OCI-LY7 (cell line): ENCODE measurements at regions not wholly inside any gene's neighbourhood (a gene's known extent, or its start where the extent isn't known, plus 50 kb on each side); places are given as distances from the start of the nearest gene placed in this dataset.

ENCODE experiments used
- EZH2phosphoT487 ChIP-seq: fragments of 200-600 bp; sonication (generic); IDR thresholded peaks from 2 replicates; pipeline ENCODE4 v1.6.1; 2018; ENCODE audit warnings: low read depth, borderline replicate concordance, mild to moderate bottlenecking, mixed run types, antibody characterized with exemption, low read length, moderate library complexity, mixed read lengths
- TF ChIP-seq, protein P1 (sequence below): fragments of 200-600 bp; sonication (generic); conservative IDR thresholded peaks from 2 replicates; pipeline ENCODE4 v1.5.1; 2014; ENCODE audit warnings: mild to moderate bottlenecking, antibody characterized with exemption, low read length, moderate library complexity, mixed read lengths

DNA sequence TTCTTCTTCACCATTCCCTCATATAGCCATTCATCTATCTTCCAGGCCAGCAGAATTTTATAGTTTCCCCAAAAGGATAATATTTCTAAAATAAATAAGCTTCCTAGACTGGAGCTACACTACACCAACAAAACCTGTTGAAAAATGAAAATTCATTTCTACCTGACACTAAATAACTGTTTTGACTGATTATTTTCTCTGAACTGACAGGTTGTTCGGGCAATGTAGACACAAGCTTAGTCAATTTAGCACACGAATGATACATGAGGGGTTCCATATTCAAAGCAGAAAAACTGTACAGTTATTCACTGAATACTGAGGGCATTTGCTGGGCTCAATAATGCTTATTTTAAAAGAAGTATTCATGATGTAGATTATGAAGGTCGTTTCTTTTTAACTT lies 589.7 kb downstream of the LIG4 start:
- TF ChIP-seq, protein P1, sequence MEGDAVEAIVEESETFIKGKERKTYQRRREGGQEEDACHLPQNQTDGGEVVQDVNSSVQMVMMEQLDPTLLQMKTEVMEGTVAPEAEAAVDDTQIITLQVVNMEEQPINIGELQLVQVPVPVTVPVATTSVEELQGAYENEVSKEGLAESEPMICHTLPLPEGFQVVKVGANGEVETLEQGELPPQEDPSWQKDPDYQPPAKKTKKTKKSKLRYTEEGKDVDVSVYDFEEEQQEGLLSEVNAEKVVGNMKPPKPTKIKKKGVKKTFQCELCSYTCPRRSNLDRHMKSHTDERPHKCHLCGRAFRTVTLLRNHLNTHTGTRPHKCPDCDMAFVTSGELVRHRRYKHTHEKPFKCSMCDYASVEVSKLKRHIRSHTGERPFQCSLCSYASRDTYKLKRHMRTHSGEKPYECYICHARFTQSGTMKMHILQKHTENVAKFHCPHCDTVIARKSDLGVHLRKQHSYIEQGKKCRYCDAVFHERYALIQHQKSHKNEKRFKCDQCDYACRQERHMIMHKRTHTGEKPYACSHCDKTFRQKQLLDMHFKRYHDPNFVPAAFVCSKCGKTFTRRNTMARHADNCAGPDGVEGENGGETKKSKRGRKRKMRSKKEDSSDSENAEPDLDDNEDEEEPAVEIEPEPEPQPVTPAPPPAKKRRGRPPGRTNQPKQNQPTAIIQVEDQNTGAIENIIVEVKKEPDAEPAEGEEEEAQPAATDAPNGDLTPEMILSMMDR = no peak
- no peak for TF ChIP-seq EZH2phosphoT487
